ENCODE measurements at regions not wholly inside any gene's neighbourhood (a gene's known extent, or its start where the extent isn't known, plus 50 kb on each side); places are given as distances from the start of the nearest gene placed in this dataset.
"Not testable (repeated sequence)": the region's sequence is repeated elsewhere in the genome, so short reads cannot be mapped to it uniquely, and the experiment has no call there.

- DNase-seq = no peak
These were observed 57.4 kb upstream of the PTCH1 start for GRCh38 chr9:95574176-95574575.

GRCh38 chr9:95573463-95573862 lies 56.7 kb upstream of the PTCH1 start:
- DNase-seq = no peak

GRCh38 chr9:95572381-95573151 lies 55.8 kb upstream of the PTCH1 start:
- DNase-seq = no peak

- DNase-seq = no peak
These were observed 53.9 kb upstream of the PTCH1 start for GRCh38 chr9:95570646-95571045.

GRCh38 chr9:95570150-95570549 lies 53.4 kb upstream of the PTCH1 start:
- DNase-seq = no peak

GRCh38 chr9:95568735-95569134 lies 52.0 kb upstream of the PTCH1 start:
- not testable (repeated sequence) for DNase-seq

Data from activated CD8-positive, alpha-beta memory T cell treated with anti-CD3 and anti-CD28 coated beads, Interleukin-2, amount 50 U/mL, for 48 hours (primary cell).